Loucy (cell line): ENCODE measurements at regions not wholly inside any gene's neighbourhood (a gene's known extent, or its start where the extent isn't known, plus 50 kb on each side); places are given as distances from the start of the nearest gene placed in this dataset.
"Not testable (repeated sequence)": the region's sequence is repeated elsewhere in the genome, so short reads cannot be mapped to it uniquely, and the experiment has no call there.

Experiments
- H2AFZ ChIP-seq: fragments of 200-600 bp; sonication (generic); 2 replicates; pipeline ENCODE4 v1.6.0; 2016; ENCODE audit warnings: antibody characterized with exemption, mild to moderate bottlenecking, low read length, moderate library complexity
- H3F3A ChIP-seq: fragments of 200-600 bp; 2 replicates; pipeline ENCODE4 v1.6.0; 2016; ENCODE audit warnings: antibody characterized with exemption, low read depth, mild to moderate bottlenecking
- H3K27me3 ChIP-seq: fragments of 200-600 bp; sonication (generic); 2 replicates; pipeline ENCODE4 v1.6.1; 2014; ENCODE audit warnings: low read length, mild to moderate bottlenecking; ENCODE audit not compliant: insufficient read depth, poor library complexity, severe bottlenecking
- H3K36me3 ChIP-seq: fragments of 200-600 bp; sonication (generic); 2 replicates; pipeline ENCODE4 v1.6.1; 2016; ENCODE audit warnings: low read length; ENCODE audit not compliant: insufficient read depth
- H3K4me1 ChIP-seq: fragments of 200-600 bp; sonication (generic); 2 replicates; pipeline ENCODE4 v1.5.1; 2014; ENCODE audit warnings: low read length, mild to moderate bottlenecking; ENCODE audit not compliant: insufficient read depth, poor library complexity, severe bottlenecking
- H3K4me2 ChIP-seq: fragments of 200-600 bp; sonication (generic); 2 replicates; pipeline ENCODE4 v1.6.0; 2014; ENCODE audit warnings: antibody characterized with exemption, low read length, low read depth, mild to moderate bottlenecking; ENCODE audit not compliant: poor library complexity, severe bottlenecking
- H3K4me3 ChIP-seq: fragments of 200-600 bp; sonication (generic); 2 replicates; pipeline ENCODE4 v1.5.1; 2014; ENCODE audit warnings: low read length, mild to moderate bottlenecking, mixed read lengths; ENCODE audit not compliant: poor library complexity, severe bottlenecking
- H3K79me2 ChIP-seq: fragments of 200-600 bp; sonication (generic); 2 replicates; pipeline ENCODE4 v1.6.1; 2014; ENCODE audit warnings: low read length; ENCODE audit not compliant: insufficient read depth
- H3K9ac ChIP-seq: fragments of 200-600 bp; sonication (generic); 2 replicates; pipeline ENCODE4 v1.6.0; 2014; ENCODE audit warnings: mild to moderate bottlenecking, low read depth, low read length, moderate library complexity; ENCODE audit not compliant: poor library complexity, severe bottlenecking
- H3K9me2 ChIP-seq: fragments of 200-600 bp; sonication (generic); replicated peaks from 2 replicates; pipeline ENCODE4 v1.6.1; 2016; ENCODE audit warnings: low read depth, low read length, mixed read lengths
- H3K9me3 ChIP-seq: fragments of 200-600 bp; sonication (generic); 2 replicates; pipeline ENCODE4 v1.6.1; 2014; ENCODE audit warnings: mild to moderate bottlenecking, antibody characterized with exemption, low read length, low read depth; ENCODE audit not compliant: insufficient read depth
- H4K20me1 ChIP-seq: fragments of 200-600 bp; sonication (generic); 2 replicates; pipeline ENCODE4 v1.6.0; 2014; ENCODE audit warnings: antibody characterized with exemption, low read length, mild to moderate bottlenecking; ENCODE audit not compliant: insufficient read depth, poor library complexity, severe bottlenecking
- CTCF ChIP-seq: fragments of 200-600 bp; sonication (generic); conservative IDR thresholded peaks from 2 replicates; pipeline ENCODE4 v1.5.1; 2014; ENCODE audit warnings: mild to moderate bottlenecking, antibody characterized with exemption, low read length
- EZH2phosphoT487 ChIP-seq: fragments of 200-600 bp; IDR thresholded peaks from 2 replicates; pipeline ENCODE4 v1.6.1; 2018; ENCODE audit warnings: antibody characterized with exemption, mild to moderate bottlenecking, moderate library complexity, borderline replicate concordance

GRCh38 chr12:114025935-114026334 is 59.8 kb upstream of the RBM19 start:
- Histone ChIP-seq H3K27me3 (no peaks in the 10 kb centered on the region), H3K9me3 (no peaks in the 10 kb centered on the region), H3K36me3 (no peaks in the 10 kb centered on the region), H3F3A (no peaks in the 10 kb centered on the region), H3K4me1 (no peaks in the 10 kb centered on the region), H3K4me2 (no peak overlapping the region), H3K4me3 (no peak overlapping the region), H3K79me2 (no peaks in the 10 kb centered on the region), H3K9me2 (no peaks in the 10 kb centered on the region), H2AFZ (no peak overlapping the region), H4K20me1 (no peaks in the 10 kb centered on the region), H3K9ac (no peak overlapping the region)
- no peak for TF ChIP-seq EZH2phosphoT487
- TF ChIP-seq CTCF = no peak

- not testable (repeated sequence) for H3K9ac ChIP-seq, H3K9me2 ChIP-seq, H3K4me3 ChIP-seq, H3K36me3 ChIP-seq, H3K9me3 ChIP-seq, H3K27me3 ChIP-seq, H3K79me2 ChIP-seq, H3K4me1 ChIP-seq, H4K20me1 ChIP-seq, H3K4me2 ChIP-seq, H2AFZ ChIP-seq, H3F3A ChIP-seq
Measured at GRCh38 chr12:114022081-114022480, 56.0 kb upstream of the RBM19 start.

GRCh38 chr12:114018669-114019068 is 52.5 kb upstream of the RBM19 start:
- no peaks in the 10 kb centered on the region for H3K79me2 ChIP-seq
- no peak overlapping the region for H3K4me3 ChIP-seq
- no peak overlapping the region for H2AFZ ChIP-seq
- H3K4me2 ChIP-seq = no peak overlapping the region
- H3K27me3 ChIP-seq = no peaks in the 10 kb centered on the region
- no peaks in the 10 kb centered on the region for H3K9me3 ChIP-seq
- H3K9me2 ChIP-seq = no peaks in the 10 kb centered on the region
- no peaks in the 10 kb centered on the region for H3F3A ChIP-seq
- H3K4me1 ChIP-seq = no peaks in the 10 kb centered on the region
- no peaks in the 10 kb centered on the region for H3K36me3 ChIP-seq
- H3K9ac ChIP-seq = no peak overlapping the region
- TF ChIP-seq EZH2phosphoT487 (no peak), CTCF (no peak)
- H4K20me1 ChIP-seq = no peaks in the 10 kb centered on the region
